GM12891 (cell line): ENCODE measurements at regions not wholly inside any gene's neighbourhood (a gene's known extent, or its start where the extent isn't known, plus 50 kb on each side); places are given as distances from the start of the nearest gene placed in this dataset.

Experiments
- POLR2A ChIP-seq: IDR thresholded peaks from 2 replicates; pipeline ENCODE4 v1.6.1; 2011; ENCODE audit warnings: low read depth, low read length, control low read depth
- POLR2AphosphoS5 ChIP-seq: IDR thresholded peaks from 2 replicates; pipeline ENCODE4 v1.6.1; 2011; ENCODE audit warnings: low read depth, low read length, control low read depth
- TAF1 ChIP-seq: IDR thresholded peaks from 2 replicates; pipeline ENCODE4 v1.6.1; 2011; ENCODE audit warnings: low read depth, low read length, control low read depth

DNA sequence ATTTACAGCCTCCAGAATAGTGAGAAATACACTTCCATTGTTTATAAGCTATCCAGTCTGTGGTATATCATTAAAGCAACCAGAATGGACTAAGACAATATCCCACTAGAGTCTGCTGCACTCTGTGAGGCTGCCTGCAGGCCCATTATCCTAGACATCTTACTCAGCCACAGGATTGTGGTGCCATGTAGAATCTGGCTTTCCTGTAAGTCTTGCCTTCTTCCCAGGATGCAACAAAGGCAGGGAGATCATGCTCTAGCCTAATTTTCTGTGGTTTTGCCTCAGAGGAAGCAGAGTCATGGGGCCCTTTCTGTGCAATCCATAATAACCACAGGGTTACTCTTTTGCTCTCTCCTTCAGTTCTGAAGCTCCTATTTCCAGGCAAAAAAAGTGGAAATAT lies 299.1 kb upstream of the DEPDC1 start:
- no peak for TF ChIP-seq POLR2AphosphoS5
- no peak for TF ChIP-seq POLR2A
- no peak for TF ChIP-seq TAF1
